Medulla oblongata (tissue), 1 donor: ENCODE measurements at regions not wholly inside any gene's neighbourhood (a gene's known extent, or its start where the extent isn't known, plus 50 kb on each side); places are given as distances from the start of the nearest gene placed in this dataset.

Experiments
- DNase-seq: peaks from one replicate; pipeline ENCODE4 v3.0.0-alpha.2; 2015; ENCODE audit errors: extremely low spot score

GRCh38 chr18:38612904-38613303 lies 1047.3 kb upstream of the CELF4 start:
- DNase-seq: no peak

DNA sequence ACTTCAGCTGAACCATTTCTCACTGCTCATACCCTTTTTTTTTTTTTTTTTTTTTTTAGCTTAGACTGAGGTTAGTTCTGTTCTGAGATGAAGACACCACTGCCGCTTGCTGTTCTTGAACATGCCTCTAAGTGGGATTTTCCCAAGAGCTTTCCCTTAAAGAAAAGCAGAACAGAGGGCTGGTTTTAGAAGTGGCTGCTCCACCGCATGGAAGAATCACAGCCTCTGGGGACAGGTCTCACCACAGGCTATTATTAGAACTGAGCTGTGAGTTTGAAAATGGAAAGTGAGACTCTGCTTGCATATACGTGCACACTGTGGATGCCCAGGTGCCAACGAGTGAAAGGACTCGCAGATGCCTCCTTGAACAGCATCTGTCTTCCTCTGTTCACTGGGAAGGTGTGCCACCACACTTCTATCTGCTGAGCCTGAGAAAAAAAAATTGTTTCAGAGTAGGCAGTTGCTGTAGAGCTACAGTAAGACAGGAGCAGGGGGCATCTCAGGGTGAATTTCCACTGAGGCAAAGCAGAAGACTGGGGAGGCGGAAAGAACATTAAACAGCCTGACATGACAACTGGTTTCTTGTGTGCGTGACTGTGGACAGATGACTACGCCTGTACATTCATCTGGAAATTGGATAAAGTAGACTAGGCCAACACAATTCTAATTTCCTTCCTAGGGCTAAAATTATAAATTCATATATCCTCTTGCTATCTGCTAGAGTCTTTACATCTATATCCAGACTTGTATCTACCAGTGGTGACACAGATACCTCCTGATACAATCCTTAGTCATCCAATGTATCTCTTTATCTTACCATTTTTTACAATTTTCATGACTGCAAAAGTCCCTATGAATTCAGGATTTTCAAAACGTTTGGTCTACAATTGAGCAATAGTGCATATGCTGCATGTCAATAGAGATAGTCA lies 1045.7 kb upstream of the CELF4 start:
- DNase-seq: no peak

GRCh38 chr18:38606841-38607240 lies 1041.2 kb upstream of the CELF4 start:
- DNase-seq: no peak

DNA sequence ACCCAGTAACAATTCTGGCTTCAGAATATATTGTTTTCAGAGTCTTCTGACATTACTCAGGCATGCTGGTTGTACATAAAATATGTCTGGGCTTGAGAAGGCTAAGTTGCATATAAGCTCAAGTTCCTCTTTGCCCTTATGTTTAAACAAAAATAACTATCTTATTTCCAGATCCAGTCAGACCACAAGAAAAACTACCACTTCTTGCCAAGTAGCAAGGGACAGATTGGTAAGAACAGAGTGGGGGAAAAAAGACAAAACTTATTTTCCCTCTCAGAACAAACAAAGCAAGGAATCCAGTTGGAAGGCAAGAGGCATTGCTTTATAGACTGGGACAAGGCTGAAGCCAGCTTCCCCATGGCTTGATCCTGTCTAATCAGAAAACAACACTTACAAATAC lies 1036.7 kb upstream of the CELF4 start:
- no peak for DNase-seq

GRCh38 chr18:38587571-38587970 lies 1022.0 kb upstream of the CELF4 start:
- DNase-seq: no peak

DNA sequence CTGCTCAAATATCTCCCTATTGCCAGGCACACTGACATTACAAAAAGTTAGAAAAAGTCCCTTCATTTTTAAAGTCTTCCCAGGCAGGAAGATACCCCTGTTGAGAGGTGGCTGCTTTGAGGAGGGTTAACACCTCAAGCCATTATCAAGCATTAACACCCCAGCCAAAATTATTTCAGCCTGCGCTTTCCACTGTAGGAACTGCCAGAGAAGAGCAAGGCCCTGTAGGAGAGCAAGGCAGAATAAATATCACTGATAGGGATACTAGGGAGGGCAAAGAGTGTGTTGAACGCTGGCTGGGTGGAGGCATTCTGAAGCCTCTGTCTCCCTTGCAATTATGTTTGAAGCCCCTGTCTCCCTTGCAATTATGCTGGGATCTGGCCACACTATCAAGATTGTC lies 1020.7 kb upstream of the CELF4 start:
- DNase-seq: no peak

- no peak for DNase-seq
Measured at GRCh38 chr18:38579764-38580163, 1014.2 kb upstream of the CELF4 start.

GRCh38 chr18:38576916-38577315 lies 1011.3 kb upstream of the CELF4 start:
- DNase-seq: no peak

DNA sequence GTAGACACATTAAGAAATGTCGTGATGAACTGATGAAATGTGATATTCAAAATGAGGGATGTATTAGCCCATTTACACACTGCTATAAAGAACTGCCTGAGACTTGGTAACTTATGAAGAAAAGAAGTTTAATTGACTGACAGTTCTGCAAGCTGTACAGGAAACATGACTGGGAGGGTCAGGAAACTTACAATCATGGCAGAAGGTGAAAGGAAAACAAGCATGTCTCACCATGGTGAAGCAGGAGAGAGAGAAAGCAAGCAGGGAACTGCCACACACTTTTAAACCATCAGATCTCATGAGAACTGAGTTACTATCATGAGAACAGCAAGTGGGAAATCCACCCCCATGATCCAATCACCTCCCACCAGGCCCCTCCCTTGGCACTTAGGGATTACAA lies 1010.8 kb upstream of the CELF4 start:
- DNase-seq: no peak

DNA sequence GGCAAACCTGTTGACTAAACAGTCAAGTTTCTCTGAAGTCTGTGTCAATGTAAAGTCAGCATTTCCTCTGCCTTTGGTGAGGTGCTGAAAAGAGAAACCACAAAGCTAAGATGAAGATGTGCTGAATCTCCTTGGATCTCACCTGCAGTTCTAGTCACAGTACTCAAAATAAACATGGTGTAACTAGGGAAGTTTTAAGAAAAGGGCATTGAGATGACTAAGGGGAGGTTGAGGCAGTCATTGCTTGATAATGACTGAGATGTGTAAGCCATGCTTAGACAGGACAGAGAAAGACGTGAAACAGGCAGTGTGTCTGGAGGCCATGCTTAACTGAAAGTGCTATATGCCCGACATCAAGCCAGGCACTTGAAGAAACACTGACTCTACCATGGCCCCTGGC lies 1010.0 kb upstream of the CELF4 start:
- DNase-seq: no peak

- no peak for DNase-seq
Measured at GRCh38 chr18:38575023-38575422, 1009.4 kb upstream of the CELF4 start.

- no peak for DNase-seq
Measured at GRCh38 chr18:38572554-38573111, 1007.0 kb upstream of the CELF4 start.

DNA sequence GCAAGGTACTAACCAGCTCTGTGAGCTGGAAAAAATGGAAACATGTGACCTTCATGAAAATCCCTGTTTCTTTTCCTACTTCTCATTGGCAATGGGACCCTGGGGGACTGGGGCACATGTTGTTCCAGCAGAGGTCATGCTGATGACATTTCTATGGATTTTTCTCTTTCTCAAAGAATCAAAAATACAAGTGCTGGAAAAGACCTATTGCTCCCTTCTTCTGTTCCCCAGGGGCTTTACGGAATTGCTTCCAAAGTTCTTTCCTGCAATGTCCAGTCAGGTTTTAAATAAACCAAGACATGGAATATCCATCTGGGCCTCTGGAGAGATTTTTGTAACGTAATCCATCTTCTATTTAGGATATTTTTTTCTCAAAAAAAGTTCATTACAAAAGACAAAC lies 1006.1 kb upstream of the CELF4 start:
- no peak for DNase-seq

DNA sequence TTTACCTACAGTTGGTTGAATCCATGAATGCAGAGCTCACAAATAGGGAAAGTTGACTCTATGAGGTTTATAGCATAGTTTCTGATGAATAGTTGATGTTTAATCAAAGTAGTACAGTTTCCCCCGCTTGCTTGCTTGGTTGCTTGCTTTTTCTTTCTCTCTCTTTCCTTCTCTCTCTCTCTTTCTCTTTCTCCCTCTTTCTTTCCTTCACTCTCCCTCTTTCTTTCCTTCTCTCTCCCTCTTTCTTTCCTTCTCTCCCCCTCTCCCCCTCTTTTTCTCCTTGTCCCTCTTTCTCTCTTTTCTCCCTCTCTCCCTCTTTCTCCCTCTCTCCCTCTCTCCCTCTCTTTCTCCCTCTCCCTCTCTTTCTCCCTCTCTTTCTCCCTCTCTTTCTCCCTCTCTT lies 999.9 kb upstream of the CELF4 start:
- no peak for DNase-seq

GRCh38 chr18:38563396-38563980 lies 997.9 kb upstream of the CELF4 start:
- no peak for DNase-seq

- DNase-seq: no peak
Measured at GRCh38 chr18:38557006-38557405, 991.4 kb upstream of the CELF4 start.

DNA sequence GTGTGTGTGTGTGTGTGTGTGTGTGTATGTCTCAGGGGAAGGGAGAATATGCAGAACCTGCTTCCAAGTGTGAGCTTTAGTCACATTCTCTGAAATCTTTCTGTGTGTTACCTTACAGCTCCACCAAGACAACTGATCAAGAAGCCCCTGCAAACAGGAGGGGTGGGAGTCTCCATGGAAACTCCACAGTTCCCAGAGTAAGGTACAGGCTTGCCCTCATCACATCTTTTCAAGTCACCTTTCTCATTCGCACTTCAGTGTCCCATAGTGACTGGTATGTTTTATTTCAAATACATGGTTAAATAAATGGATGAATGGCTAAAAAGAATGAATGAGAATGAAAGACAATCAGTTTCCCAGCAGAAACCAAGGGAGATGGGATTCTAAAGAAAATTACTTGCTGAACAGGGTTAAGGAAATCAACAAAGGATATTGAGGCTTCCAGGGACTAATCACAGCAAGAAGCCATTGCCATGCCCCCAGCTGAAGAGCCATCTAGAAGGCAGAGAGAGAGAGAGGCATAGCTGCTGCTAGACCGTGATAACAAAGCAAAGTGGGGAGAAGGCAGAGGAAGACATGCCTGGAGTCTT lies 987.2 kb upstream of the CELF4 start:
- no peak for DNase-seq

- DNase-seq: no peak
Measured at GRCh38 chr18:38551881-38552280, 986.3 kb upstream of the CELF4 start.

DNA sequence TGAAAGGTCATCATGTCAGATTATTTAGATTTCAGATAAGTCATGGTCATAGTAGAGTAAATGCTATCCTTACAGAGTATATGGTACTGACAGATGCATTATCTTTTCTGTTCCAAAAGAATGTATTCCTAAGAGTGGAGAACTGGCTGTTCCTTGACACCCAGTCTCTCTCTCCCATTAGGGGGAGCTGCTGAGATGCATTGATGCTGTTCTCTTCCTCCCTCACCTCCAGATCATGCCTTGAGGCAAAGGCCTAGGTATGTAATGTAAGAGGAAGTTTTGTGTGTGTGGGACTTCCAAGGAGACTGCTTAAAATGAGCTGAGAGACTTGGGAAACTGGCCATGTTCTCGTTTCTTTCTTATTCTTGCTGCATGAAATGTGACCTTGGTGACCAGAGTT lies 979.5 kb upstream of the CELF4 start:
- no peak for DNase-seq

DNA sequence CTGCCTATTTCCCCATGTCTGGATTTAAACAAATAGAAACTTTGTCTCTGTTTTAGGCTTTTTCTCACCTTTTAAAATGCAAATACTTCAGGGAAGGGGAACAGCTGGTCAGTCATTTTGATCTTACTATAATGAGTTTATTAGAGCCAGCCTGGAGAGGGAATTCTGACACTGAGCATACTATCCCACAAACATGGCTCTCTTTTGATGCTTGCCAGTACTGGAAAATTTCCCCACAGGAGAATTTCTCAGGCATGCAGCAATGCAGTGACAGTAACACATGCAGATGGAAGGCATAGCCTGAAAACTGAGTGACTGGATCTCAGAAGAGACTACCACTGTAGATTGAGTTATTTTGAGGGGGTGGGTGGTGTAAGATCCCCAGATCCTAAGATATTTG lies 974.3 kb upstream of the CELF4 start:
- DNase-seq: no peak

DNA sequence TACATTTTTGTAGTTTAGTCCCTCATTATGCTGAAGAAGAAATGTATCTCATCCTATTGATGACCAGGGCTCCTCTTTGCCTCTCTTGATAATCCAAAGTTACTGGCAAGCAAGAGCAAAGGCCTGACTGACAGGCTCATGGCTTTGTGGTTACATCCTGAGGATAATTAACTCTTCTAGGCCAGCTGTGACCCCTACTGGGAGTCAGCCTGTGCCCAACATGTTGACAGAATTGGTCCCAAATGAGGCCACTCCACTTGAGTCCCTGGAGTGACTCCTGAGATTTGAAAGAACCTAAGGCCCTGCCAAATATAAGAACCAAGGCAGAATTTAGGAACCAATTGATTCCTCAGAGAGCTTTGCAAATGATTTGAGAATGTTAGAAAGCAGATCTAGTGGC lies 973.8 kb upstream of the CELF4 start:
- DNase-seq: no peak

DNA sequence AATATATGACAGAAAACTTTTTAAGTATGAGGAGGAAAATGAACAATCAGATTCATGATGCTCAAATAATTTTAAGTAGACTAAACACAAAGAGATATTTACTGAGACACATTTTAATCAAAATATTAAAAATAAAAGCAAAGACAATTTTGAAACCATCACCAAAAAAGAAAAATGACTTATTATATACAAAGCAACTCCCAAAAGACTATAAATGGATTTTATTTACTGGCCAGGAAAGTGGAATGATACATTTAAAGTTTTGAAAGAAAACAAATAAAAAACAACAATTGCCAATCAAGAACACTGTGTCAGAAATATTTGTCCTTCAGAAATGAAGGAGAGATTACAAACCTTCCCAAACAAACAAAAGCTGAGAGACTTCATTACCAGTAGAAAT lies 968.5 kb upstream of the CELF4 start:
- no peak for DNase-seq

DNA sequence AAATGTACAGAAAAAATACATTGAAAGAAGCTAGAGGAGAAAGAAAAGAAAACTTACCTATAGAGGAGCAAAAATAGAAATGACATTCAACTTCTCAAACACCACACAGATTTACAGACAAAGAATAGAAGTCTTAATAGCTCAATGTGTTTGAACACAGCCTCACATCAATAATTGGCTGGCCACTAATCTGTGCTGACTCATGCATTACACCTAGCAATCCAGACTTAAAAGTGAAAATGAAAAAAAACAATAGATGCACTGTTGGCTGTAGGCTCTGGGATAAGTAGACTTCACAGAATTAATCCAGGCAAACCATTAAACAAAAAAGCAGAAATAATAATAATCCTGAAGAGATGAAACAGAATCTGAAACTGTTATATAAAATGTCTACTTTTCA lies 961.3 kb upstream of the CELF4 start:
- no peak for DNase-seq
